ENCODE measurements at regions not wholly inside any gene's neighbourhood (a gene's known extent, or its start where the extent isn't known, plus 50 kb on each side); places are given as distances from the start of the nearest gene placed in this dataset.

GRCh38 chr9:23306731-23307130 lies 519.3 kb downstream of the ELAVL2 start:
- TF ChIP-seq CTCF (IDR thresholded peaks at IDR 0.05), result no peak
- TF ChIP-seq POLR2A (IDR thresholded peaks at IDR 0.05), result no peak
- TF ChIP-seq POLR2AphosphoS5 (IDR thresholded peaks at IDR 0.05), result no peak

Measured in prostate gland (tissue), 2 donors.